Hematopoietic multipotent progenitor cell treated with erythropoietin and hydrocortisone succinate and interleukin-3 and kit ligand, for 15 days (in vitro differentiated cells): ENCODE measurements at regions not wholly inside any gene's neighbourhood (a gene's known extent, or its start where the extent isn't known, plus 50 kb on each side); places are given as distances from the start of the nearest gene placed in this dataset.

ENCODE experiments used
- DNase-seq: peaks from one replicate; pipeline ENCODE4 v3.0.0-alpha.2; 2015; ENCODE audit warnings: low spot score

DNA sequence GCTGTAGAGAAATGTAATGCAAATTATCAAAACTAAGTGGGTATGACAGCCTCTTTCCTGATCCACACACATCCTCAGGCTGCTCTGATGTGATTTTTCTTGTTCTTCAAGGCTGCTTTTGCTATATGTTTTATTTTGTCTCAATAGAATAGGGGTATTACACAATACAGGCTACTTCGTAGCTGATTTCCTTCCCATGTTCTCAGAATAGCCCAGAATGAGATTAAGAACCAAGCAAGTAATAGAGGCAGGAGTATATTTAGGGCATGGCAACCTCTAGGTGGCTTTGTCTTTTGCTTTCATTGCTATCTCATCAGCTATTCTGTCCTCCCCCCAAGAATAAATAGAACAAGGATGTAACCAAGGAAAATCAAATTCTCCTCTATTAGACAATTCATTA lies 241.8 kb downstream of the ALDH8A1 start:
- no peak for DNase-seq

DNA sequence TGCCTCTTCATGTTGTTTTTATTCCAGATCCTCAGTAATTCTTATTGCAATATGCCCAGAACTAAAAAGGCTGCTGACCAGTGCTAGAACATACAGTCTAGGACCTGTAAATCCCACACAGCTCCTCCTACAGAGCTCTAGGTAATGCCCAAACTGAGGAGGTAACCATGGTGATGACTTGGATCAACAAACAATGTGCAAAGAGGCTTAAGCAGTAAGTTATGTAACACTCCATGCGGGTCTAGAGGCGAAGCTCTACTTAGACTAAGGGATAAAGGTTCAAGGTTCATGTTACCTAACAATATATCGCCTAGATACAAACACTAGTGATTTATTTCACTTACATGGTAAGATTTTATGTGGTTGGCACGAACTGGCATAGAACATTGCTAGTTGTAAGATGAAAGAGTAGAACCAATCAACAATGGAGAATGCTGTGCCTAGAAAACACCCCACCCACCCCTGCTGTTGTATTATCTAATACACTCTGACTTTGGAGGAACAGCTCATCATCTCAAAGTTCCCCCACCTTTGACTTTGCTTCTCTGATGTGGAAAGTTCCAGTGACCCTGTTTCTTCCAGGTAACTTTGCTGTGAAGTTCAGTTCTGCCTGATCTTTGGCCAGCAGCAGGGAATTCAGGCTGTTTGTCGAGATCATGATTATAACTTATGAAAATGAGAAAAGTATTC lies 242.4 kb downstream of the ALDH8A1 start:
- no peak for DNase-seq

DNA sequence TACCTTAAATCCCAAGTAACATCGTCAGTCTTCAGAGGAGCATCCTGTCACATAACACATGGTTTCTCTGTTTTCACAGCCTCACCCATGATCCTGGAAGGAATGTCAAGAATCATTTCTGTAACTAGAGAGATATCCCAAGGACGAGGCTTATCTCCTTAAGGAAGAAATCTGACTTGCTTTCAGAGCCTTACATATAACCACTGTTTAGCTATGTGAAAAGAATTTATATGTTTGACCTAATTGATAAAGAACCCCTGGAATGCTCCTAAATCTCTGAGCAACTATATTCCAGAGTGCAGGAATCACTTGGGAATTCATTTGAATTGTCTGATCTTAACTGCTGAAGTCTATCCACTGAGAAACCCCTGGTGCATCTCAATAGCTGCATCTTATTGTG lies 243.1 kb downstream of the ALDH8A1 start:
- no peak for DNase-seq

DNA sequence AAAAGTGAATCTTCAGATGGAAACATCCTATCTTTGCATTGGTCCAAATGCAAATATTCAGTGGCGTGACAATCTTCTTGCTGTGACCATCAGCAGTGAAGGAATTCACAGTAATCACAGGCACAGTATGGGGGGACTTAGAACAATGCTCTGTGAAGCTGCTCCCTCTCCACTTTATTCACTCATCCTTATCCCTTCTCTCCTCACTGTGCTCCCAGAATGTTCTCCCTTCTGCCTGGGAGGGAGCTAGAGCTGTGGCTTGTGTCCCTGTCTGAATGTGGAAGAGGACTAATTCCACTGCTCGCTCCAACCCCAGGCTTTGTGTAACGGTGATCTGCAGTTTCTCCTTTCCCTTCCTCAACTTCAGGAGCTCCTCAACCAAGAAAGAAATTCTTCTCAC lies 243.7 kb downstream of the ALDH8A1 start:
- no peak for DNase-seq

DNA sequence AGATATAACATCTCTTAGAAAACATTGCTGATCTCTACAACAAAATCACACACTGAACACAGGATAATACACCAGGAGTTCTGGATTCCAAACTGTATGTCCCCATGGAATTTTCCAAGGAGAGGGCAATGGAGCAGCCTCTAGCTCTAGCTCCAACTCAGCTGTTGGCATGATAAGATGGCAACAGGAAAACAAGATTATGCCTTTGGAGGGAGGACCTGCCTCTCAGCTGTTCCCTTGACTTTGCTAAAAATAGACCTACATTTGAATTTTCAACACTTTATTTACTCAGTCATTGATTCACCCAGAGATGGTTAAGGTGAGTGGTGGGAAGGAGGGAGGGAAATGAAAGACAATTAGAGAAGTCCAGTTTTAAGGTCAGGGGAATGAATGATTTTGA lies 246.7 kb downstream of the ALDH8A1 start:
- DNase-seq, result no peak

DNA sequence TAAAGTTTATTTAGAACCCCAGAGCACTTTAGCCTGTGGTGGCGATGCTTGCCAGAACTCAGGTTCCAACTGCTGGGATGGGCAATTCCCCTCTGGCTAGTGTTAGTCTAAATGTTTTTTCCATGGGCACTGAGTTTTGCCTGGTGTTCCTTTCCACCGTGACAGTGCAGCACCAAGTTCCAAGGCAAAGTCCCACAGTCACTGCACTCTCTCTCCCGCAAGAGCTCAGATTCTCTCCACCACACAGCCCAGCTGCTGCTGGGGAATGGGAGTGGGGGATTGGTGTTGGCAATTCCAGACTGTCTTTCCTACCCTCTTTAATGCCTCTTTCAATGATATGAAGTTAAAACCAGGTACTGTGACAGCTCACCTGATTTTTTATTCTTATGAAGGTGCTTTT lies 247.6 kb downstream of the ALDH8A1 start:
- DNase-seq, result no peak

DNA sequence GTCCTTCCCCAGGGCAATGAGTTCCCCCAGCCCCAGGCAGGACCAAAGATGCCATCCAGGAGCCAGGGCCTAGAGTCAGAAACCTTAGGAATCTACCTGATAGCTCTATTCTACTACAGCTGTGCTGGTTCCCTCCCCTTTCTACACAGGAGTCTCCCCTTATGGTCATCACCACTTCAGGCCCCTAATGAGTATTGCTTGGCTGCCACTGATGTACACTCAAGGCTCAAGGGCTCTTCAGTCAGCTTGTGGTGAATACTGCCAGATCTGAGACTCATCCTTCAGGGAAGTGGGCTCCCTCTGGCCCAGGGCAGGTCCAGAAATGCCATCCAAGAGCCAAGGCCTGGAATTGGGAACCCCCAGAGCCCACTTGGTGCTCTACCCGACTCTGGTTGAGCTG lies 248.6 kb downstream of the ALDH8A1 start:
- DNase-seq, result no peak

DNA sequence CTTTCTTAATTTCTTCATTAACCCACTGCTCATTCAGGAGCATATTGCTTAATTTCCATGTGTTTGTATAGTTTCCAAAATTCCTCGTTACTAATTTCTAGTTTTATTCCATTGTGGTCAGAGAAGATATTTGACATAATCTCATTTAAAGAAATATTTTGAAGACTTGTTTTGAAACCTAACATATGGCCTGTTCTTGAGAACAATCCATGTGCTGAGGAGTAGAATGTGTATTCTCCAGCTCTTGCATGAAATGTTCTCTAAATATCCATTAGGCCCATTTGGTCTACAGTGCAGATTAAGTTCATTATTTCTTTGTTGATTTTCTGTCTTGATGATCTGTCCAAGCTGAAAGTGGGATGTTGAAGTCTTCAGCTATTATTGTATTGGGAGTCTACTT lies 251.7 kb downstream of the ALDH8A1 start:
- DNase-seq, result no peak

DNA sequence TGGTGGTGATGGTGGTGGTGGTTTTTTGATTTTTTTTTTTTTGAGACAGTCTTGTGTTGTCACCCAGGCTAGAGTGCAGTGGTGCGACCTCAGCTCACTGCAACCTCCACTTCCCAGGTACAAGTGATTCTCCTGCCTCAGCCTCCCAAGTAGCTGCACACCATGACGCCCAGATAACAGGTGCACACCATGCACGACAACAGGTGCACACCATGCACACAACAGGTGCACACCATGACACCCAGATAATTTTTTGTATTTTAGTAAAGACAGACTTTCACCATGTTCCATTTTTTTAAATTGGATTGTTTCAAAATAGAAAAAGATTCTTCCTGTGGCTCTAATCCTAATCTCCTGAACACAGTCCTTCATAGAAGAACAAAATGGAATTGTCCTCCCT lies 257.9 kb downstream of the ALDH8A1 start:
- DNase-seq, result no peak

DNA sequence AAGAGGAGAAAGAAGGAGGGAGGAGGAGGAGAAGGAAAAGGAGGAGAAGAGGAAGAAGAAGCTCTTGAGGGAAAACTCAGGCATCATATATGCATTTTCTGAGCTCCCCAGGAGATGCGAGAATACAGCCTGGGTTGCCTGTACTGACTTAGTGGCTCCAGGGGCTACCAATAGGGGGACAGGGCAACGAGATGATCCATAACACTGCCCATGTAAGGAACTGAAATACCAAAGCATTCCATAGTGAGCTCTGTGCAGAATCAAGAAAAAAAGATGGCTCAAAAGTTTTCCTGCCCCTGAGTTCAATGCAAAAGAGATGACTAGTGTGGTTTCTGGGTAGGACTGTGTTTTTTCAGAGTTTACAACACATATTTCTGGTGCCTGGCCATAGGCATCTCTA lies 258.7 kb downstream of the ALDH8A1 start:
- no peak for DNase-seq

DNA sequence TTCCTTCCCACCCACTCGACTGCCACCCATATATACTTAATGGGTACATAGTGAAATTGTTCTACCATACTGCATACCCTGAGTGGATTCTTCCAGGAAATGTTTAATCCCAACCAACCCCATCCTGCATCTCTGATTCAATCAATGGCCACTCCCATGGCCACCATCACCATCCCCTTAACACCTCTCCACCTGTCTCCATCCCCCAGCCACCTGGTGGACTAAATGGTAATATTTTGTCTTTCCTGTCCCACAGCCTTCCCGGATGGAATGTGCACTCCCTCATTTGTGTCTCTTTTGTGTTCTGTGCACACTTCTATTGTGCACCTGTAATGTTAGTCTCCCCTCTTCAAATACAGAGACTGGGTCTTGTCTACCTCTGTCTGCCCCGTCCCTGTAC lies 259.9 kb downstream of the ALDH8A1 start:
- no peak for DNase-seq

DNA sequence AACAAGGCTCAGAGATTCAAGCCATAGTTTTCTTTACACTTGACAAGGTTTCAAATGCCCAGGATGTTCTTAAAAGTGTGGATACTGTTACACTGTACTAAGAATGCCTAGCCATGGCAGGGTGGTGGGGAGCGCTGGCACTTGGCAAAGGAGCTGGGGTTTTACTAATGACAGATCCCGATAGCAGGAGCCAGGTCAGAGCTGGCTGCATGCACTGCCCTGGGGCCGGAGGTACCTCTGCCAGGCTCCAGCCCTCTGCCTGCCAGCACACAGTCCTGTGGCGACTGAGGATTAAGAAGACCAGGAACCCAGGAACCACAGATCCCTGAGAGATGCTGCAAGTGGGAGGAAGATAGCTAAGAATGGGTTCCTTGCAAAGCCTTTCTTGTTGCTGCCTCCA lies 260.3 kb downstream of the ALDH8A1 start:
- DNase-seq, result no peak

DNA sequence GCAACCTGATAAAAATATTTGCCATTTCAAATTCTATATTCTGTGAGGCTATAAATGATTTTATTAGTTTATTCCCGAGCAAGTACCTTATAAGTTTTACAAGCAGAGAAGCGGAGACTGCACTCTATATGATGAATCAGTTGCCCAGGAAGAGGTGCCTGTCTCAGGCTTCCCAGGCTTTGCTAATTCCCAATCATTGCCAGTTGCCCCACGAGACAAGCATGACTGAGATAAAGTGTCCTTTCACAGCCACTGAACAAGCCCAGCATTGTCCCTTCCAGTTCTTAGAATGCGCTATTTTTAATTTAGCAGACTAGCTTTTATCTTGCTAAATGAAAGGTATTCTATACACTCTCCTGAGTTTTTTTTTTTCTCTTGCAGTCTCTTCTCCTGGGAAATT lies 260.7 kb downstream of the ALDH8A1 start:
- DNase-seq, result no peak

DNA sequence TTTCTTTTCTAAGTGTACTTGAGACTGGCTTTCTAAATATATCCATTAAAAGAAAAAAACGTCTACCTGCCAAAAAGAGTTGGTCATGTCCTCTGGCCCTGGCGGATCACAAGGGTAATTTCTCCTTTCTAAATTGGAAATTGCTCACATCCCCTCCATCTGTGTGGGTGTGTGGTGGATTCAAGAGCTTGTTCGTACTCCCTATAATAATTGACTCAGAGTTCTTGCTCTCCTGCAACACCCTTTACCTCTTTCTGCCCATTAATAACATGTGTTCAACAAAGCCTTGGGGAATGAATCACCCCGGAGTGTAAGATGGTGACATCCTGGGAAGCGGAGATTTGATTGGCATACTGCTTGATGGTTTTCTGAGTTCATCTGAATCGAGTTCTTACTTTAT lies 263.8 kb downstream of the ALDH8A1 start:
- DNase-seq, result no peak

DNA sequence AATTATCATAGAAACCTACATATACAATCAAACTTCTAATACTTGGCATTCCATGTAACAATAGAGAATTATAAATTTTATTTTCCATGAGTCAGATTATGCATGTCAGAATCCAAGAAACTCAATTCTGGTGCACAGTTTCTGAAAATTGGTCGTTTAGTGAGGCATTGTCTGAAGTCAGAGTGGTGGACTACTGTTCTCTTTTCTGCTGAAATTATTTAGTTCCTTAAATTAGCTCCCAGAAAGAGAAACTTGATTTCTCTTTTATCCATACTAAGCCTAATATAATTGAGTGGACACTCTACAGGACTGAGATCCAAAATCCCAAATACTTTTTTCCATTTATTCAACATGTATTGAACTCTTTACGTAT lies 265.5 kb downstream of the ALDH8A1 start:
- no peak for DNase-seq

DNA sequence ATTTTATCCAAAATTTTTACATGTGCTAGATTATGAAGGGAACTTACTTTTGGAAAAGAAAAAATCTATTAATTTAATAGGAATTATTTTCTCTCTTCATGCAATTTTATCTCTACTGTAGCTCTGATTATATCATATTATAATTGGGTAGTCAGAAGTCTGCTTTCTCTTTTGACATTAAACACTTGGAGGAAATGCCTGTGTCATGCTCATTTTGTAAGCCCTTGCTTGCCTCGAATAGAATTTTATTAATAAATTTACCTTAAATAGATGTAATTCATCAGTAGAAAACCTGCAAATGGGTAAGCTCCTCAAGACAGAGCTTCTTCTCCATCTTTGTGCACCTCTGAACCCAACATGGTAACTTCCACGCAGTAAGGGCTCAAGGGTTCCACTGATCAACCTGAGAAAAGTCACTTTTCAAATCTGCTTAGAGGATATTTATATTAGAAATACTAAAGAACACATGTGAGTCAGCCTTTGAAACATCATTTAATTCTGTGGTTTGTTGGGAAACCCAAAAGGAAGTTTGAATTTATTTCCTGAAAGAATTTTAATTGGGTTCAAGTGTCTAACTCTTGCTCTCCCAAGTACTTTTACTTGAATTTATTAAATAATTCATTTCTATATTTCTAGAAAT lies 266.0 kb downstream of the ALDH8A1 start:
- DNase-seq, result no peak

DNA sequence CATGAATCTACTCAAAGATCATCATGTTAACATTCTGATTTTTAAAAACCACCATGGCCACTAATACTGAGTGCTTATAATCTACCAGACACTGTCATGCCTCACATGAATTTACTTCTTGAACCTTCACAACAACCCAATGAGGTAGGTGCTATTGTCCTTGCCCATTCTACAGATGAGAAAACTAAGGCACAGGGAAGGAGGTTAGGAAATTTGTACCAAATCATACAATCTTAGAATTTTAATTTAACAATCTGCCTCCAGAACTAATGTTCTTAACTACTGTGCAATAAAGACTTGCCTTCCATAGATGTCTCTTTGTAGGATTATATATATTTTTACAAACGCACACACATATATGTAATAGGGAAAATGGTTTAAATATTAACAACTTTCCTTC lies 269.5 kb downstream of the ALDH8A1 start:
- no peak for DNase-seq

DNA sequence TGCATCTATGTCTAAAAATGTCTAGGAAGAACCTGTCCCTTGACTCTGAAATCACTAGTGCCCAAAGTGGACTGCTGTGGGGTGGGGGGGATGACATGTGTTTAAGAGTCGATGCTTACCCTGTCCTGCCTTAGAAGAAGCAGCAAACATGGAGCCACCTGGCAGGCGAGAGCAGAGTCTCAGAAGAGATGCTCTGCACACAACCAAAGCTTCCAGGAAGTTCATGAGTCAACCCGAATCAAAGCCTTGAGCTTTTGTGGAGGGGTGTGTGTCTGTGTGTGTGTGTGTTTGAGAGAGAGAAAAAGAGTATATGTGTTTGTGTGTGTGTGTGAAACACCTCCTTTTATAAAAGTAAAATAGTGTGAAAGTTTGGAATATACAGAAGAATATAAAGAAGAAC lies 269.9 kb downstream of the ALDH8A1 start:
- no peak for DNase-seq

DNA sequence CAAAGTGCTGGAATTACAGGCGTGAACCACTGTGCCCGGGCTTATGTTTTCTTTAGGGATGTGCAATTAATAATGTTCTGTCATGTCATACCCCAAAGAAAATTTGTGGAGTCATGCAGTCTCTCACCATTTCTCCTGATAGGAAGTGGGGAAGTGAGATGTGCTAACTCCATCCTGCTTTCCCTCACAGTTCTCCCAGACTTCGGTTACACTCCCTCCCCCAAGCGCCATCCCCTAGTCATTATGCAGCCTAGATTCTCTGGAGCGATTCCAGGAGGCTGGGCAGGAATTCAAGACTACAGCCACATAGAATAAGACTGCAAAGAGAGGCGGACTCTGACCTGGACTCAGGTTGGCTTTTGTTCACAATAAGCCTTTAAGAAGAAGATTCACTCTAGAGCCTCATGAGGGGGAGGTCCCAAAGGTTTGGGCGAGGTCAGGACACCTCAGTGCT lies 271.4 kb downstream of the ALDH8A1 start:
- no peak for DNase-seq

DNA sequence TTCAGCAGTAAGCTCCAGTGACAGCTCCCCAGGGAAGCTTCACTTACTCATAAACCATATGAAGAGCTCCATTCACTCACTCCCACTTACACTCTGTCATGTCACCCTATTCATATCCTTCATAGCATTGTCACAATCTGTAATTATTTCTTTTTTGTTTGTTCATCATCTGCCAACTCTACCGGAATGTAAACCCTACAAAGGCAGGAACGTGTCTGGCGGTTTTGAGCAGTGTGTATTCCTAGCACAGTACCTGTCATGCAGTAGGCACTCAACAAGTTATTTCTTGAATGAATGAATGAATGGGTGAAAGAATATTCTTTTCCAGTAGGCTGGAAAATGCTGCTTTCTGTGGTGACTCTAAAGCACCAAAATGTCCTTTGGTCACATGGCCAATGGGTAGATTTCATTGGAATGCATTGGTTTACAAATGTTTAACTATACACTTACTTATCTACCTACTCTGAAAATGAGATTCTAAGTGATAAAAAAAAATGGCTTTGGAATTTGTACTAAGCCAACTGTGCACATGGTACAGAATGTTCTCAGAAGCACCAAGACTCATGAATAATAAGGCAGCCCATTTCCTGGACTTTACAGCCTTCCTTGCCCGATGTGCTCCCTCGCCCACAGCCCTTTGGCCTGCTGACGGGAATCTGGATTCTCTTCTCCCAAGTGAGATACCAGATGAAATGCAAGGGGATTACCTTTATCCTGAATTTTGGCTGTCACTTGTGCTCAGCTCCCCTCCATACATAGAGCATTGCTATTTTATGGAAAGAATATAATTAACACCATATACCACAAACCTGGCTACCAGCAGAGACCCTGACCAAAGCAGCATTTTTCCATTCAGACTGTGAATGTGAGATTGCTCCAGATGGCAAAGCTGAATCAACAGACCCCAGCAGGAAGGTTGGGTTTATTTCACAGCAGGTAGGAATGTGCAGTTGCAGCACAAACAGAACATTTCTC lies 273.3 kb downstream of the ALDH8A1 start:
- DNase-seq, result no peak

DNA sequence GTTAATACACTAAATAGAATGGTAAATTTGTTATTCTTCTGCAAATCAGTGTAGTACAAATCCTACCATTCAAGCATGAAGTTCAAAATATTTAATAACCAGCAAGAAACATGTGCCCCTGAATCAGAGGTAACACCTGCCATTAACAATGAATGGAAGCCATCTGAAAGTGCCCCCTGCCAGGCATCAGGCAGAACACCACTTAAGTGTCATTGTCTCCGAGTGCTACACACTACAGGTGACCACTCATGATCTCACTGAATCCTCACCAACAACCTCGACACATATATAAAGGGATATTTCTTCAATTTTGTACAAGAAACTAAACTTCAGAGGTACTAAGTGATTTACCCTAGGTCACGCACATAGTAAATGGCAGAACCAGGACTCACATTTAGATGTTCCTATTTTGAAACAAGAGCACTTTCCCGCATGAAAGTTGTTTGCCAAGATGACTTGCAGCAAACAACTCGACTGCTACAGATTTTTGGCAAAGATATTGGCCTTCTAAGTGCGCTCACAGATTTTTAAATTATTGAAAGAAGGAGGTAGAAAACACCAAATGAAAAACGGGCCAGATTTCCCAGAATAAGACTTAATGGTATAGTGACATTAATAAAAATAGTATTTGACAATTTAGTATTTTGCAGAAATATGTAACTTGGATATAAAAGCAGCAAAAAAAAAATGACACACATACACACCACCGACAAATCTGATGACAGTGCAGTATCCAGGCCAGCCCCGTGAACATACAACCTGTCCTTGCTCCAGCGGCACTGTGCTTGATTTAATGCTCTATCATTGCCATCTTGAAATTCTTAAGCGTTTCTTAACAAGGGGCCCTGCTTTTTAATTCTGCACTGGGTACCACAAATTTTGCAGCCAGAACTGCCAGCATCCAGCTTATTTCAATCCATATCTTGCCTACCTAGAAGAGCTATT lies 274.5 kb downstream of the ALDH8A1 start:
- DNase-seq, result no peak

DNA sequence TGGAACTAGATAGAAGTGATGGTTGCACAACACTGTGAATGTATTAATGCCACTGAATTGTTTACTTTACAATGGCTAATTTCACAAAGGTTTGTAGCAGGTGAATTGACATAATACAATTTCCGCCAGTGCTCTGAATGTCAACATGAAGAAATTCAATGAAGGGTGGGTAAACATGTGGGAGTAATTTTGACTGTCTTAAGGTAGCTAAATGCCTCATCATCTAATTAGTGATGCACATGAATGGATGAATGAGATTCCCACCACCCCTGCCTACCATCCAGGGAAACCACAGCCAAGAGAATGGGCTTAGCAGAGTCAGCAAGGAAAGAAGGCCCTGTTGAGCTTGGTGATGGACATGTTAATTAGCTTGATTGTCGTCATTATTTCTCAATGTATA lies 275.3 kb downstream of the ALDH8A1 start:
- DNase-seq, result no peak
